CMK (cell line): ENCODE measurements at regions not wholly inside any gene's neighbourhood (a gene's known extent, or its start where the extent isn't known, plus 50 kb on each side); places are given as distances from the start of the nearest gene placed in this dataset.

ENCODE experiments used
- DNase-seq: peaks from one replicate; pipeline ENCODE4 v3.0.0-alpha.2; 2010; ENCODE audit warnings: low read depth

- no peak for DNase-seq
Measured at GRCh38 chr2:120953066-120953756, 217.5 kb downstream of the GLI2 start.

- no peak for DNase-seq
Measured at GRCh38 chr2:120953843-120954584, 218.3 kb downstream of the GLI2 start.

- DNase-seq, result no peak
Measured at GRCh38 chr2:120954939-120955338, 219.3 kb downstream of the GLI2 start.

GRCh38 chr2:120955427-120955826 lies 219.8 kb downstream of the GLI2 start:
- DNase-seq, result no peak

GRCh38 chr2:120956486-120957156 lies 221.0 kb downstream of the GLI2 start:
- no peak for DNase-seq

- no peak for DNase-seq
Measured at GRCh38 chr2:120957905-120958304, 222.2 kb downstream of the GLI2 start.

GRCh38 chr2:120958623-120959366 lies 223.1 kb downstream of the GLI2 start:
- DNase-seq, result no peak

- no peak for DNase-seq
Measured at GRCh38 chr2:120959426-120959825, 223.8 kb downstream of the GLI2 start.

GRCh38 chr2:120960770-120961366 lies 225.2 kb downstream of the GLI2 start:
- no peak for DNase-seq

GRCh38 chr2:120961396-120961795 lies 225.7 kb downstream of the GLI2 start:
- DNase-seq, result no peak

GRCh38 chr2:120963997-120964705 lies 228.5 kb downstream of the GLI2 start:
- DNase-seq, result no peak

GRCh38 chr2:120964819-120965218 lies 229.2 kb downstream of the GLI2 start:
- DNase-seq, result no peak

GRCh38 chr2:120966510-120967254 lies 231.0 kb downstream of the GLI2 start:
- DNase-seq, result no peak

GRCh38 chr2:120968307-120969015 lies 232.8 kb downstream of the GLI2 start:
- DNase-seq, result no peak

- DNase-seq, result no peak
Measured at GRCh38 chr2:120969613-120970355, 234.1 kb downstream of the GLI2 start.

- DNase-seq, result no peak
Measured at GRCh38 chr2:120971866-120972265, 236.2 kb downstream of the GLI2 start.

- DNase-seq, result no peak
Measured at GRCh38 chr2:120972286-120972685, 236.6 kb downstream of the GLI2 start.

- no peak for DNase-seq
Measured at GRCh38 chr2:120973196-120973595, 237.5 kb downstream of the GLI2 start.

GRCh38 chr2:120974950-120975349 lies 239.3 kb downstream of the GLI2 start:
- no peak for DNase-seq
